DOHH2 (cell line): ENCODE measurements at regions not wholly inside any gene's neighbourhood (a gene's known extent, or its start where the extent isn't known, plus 50 kb on each side); places are given as distances from the start of the nearest gene placed in this dataset.

Source experiments
- CTCF ChIP-seq: fragments of 200-600 bp; sonication (generic); IDR thresholded peaks from one replicate; pipeline ENCODE4 v1.5.1; 2014; ENCODE audit warnings: antibody characterized with exemption, mild to moderate bottlenecking, low read depth, low read length; ENCODE audit not compliant: poor library complexity, severe bottlenecking
- EZH2phosphoT487 ChIP-seq: fragments of 200-600 bp; sonication (generic); IDR thresholded peaks from 2 replicates; pipeline ENCODE4 v1.6.1; 2017; ENCODE audit warnings: borderline replicate concordance, mild to moderate bottlenecking, antibody characterized with exemption, low read length, moderate library complexity, mixed read lengths

GRCh38 chr7:106464651-106465050, 179.9 kb upstream of the NAMPT start:
- no peak for TF ChIP-seq CTCF
- TF ChIP-seq EZH2phosphoT487, result no peak
